G401.6 (cell line): ENCODE measurements at regions not wholly inside any gene's neighbourhood (a gene's known extent, or its start where the extent isn't known, plus 50 kb on each side); places are given as distances from the start of the nearest gene placed in this dataset.

Experiments
- FAIRE-seq: peaks from 2 replicates; lab custom pipeline; 2012; peaks lifted over from hg19 to GRCh38; lab: Jason Lieb, UNC

DNA sequence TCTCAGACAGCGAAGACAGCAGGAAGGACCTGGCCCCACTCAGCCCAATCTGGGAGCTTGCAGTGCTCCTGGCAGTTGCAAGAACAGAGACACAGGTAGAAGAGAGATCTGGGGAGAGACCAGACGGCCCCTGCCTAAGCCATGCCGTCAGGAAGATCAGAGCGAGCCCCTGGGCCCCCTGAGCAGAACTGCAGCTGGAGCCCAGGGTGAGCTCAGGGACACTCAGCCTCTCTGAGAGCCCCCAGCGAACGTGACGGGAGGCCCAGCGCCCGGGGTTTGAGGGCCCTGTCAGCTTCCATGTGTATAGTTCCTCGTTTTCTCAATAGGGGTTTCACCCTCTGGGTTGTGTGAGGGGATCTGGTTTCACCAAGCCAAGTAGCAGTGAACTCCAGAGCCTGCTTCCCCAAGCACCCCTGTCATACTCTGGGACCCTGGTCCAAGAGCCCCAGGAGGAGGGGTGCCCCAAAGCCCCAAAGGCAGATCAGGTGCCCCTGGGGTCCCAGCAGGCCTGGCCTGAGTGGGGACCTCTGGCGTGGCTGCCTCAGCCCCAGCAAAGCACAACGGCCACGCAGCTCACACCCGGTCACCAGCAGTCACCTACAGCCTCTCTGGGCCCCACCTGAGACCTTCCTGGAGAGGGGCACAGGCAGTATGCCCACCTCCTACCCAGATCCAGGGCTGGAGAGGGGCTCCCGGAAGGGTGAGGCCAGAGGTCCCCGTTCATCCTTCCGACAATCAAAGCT, 431.3 kb upstream of the MYT1L start:
- no peak for FAIRE-seq

DNA sequence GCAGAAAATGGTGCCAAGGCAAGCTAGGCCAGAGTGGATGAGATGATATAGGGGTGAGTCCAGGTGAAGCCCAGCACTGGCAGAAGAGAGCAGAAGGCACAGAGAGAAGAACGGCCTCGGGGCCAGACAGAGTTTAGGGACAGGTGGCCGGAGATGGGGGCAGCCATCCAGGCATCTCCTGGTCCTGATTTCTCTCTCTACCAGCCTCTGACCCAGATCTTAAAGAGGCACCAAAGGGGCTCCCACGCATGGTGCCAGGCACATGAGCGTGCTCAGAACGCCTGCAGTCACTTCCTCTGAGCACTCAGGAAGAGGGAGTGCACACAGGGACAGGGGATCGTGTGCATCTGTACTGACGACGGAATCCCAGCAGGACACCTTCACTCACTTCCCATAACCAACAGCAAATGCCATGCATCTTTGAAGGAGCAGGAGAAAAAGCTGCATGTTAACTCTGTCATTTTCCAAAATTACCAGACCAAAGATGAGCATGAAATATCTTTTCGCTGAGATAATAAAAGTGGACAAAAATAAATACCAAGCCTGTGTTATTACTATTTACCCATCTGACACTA, 427.8 kb upstream of the MYT1L start:
- FAIRE-seq = no peak

DNA sequence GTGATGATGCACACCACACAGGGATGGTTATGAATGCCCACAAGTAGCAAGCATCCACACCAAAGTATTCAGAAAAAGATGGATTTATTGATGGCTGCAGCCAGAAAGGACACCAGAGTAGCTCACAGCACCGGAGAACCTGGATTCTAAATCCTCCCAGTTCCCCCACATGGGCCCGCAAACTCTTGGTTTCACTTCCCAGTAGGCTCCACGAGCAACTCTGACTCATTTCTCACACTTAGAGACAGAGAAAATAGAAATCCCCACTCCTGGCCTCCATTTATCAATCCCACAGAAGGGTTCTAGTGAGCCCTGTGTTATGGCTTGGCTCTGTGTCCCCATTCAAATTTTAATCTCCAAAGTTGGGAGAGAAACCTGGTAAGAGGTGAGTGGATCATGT, 426.7 kb upstream of the MYT1L start:
- no peak for FAIRE-seq

DNA sequence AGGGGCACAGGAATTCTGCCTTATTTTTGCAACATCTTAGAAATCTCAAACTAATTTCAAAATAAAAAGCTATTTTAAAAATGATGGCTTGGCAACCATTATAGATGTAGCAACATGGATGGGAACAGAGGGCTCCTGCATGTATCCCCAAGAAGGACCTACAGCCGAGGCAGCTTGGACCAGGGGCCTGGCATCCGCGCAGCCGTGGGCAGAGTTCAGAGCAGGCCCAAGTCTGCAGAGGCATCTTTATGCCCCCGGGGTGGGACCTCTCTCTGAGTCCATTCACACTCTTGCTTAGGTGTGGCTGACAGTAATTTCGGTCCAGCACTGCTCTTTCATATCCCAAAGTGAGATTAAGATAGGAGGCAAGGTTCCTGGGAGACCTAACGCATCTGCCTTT, 425.8 kb upstream of the MYT1L start:
- FAIRE-seq = no peak

DNA sequence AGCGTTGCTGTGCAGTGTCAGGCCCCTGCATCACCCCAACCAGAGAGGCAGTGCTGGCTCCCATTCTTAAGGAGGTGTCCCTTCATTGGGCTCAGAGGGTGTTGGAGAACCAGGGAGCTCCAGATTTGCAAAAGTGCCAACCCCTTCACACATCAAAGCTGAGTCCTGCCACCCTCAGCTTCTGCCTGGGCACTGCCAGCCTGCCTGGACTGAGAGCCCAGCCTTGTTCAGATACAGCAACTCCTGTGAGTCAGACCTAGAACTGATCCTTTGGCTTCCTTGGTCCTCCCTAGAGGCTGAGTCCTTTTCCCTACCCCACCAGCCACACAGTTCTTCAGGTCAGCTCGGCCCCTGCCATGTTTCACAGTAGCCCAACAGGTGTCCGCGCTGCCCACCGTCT, 424.9 kb upstream of the MYT1L start:
- no peak for FAIRE-seq

DNA sequence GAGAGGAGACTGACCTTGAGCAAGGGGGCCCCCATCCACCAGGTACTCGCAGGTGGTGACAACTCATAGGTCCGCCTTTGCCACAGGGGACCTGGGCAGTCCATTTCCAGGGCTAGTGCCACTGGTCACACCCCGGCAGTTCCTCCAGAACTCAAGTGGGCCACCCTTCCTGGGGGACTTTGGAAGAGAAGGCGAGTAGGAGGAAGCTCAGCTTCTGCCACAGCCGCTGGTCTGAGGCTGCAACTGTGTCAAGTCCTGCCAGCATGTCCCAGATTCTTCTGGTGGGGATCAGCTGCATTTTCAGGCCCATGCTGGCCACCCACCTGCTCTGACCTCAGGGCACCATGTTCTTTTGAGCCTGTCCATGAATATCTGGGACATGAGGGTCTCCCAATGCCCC, 423.9 kb upstream of the MYT1L start:
- no peak for FAIRE-seq

DNA sequence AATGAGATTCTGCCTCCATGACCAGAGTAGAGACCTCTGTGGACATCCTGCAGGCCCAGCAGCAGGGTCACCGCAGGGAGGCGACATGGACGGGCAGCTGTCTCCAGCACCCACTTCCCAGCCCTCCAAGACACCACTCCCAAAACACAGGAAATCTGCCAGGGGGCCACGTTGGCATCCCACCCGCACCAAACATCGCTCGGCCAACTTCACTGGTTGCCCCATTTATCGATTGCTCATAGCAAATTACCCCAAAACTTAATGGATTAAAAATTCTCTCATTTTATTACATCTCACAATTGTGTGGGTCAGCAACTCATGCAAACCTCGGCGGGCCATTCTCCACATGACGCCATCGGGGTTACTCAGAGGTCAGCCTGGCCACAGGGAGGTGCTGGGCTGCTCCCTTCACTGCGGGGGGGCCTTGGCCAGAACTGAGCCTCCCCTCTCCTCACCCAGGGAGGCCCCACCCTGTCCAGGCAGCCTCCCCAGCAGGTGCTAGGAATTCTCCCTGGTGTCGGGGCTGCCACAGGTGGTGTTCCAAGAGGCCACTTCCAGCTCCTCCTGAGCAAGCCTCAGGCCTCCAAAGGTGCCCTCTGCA, 420.7 kb upstream of the MYT1L start:
- no peak for FAIRE-seq

DNA sequence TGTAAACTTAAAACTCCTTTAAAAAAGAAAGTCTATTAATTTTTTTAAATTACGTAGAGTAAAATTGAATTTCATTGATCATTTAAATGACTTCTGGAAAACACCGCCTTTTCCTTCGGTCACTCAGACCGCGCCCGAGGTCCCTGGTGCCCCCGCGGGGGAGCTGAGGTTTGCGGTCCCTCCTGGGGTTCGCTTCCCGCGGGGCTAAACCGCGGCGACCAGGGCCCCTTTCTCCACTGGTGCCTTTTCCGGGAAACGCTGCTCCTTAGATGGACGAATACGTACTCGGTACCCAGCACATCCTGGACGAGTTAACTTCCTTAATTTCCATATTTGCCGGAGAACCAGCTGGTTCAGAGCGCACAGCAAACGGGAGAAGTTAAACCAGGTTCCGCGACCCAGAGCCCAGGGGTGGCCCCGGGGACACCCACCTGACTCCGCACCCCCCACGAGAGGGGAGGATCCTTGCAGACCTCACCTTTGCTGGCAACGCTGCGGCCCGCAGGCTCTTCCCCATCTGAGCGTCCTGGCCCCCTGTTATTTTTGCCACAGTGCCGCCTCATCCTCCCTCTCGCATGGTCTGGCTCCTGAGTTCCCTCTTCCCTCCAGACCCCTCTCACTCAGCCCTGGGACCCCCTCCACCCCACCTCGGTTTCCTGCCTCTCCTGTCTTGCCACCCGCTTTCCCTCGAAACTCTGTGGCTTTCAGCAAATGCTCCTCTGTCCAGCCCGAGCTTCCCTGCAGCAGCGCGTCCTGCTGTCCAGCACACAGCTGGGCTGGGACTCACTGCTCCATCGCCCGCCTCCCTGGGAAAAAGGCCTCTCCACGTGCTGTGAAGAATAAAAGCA, 420.0 kb upstream of the MYT1L start:
- no peak for FAIRE-seq

DNA sequence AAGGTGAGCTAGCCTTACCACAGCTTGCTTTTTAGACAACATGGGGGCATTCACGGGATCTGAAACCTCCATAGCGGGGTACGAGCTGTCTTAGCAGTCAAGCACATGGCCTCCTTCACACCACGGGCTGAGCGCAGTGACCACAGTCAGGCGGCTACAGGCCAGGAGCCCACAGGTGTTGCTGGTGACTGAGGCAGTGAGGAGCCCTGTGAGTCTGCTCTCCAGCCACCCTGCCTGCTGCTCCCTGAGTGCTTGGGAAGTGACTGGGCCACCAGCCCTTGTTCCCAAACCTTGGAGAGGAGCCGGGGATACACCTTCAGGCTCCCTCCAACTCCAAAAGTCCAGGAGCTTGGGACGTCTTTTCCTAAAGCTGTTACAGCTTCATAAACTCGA, 418.1 kb upstream of the MYT1L start:
- FAIRE-seq = no peak

DNA sequence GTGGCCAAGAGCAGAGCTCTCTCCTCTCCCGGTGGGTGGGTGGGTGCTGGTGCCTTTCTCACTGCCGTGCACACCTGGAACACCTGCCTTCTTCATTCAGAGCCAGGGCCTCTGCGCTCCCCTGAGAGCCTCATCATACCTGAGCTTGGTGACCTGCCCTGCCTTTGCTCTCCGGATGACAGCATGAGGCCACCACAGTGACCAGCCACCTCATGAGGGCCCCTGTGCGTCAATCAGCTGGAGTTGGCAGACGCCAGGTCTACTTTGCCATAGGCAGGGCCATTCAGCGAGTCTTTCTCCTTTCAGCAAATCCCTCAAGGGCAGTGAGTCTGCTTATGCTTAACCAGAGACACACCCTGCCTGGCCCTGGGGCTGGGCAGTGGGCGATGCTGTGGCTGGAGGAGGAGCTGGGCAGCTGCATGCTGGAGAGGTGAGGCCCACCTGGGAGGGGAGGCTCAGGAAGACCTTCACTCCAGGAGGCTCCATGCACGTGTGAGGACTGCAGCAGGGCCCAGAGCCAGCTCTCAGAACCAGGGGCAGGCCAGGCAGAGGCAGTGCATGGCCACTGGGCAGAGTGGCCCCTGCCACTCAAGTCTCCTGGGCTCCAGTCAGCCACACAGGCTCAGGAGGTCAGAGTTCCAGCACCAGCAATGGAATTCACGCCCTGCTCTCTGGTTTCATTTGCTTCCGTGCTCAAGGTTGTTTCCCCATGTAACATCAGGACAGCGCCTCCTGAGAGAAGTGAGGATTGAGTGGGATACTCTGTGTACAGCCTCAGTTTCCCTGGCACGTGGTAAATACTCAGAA, 417.5 kb upstream of the MYT1L start:
- FAIRE-seq = no peak

DNA sequence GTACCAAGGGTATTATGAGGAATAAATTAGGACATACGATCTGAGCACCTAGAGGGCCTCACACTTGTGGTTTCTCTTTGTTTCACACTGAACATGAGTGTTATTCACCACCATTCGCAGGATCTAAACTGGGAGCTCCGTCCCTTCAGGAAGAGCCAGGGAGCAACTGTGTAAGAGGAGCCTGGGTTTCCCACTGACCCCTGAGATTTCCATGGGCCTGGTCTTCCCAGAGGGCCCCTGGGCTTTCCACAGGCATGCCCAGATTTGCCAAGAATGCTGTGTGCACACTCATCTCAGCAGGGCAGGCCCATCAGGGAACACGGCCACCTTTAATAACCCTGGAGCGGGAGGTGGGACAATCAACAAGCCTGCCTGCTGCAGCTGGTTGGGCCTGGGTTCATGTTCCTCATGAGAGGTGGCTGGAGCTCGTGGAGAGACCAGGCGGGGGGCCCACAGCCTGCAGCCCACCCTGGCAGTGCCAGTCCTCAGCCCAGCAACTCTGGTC, 416.8 kb upstream of the MYT1L start:
- FAIRE-seq = no peak

DNA sequence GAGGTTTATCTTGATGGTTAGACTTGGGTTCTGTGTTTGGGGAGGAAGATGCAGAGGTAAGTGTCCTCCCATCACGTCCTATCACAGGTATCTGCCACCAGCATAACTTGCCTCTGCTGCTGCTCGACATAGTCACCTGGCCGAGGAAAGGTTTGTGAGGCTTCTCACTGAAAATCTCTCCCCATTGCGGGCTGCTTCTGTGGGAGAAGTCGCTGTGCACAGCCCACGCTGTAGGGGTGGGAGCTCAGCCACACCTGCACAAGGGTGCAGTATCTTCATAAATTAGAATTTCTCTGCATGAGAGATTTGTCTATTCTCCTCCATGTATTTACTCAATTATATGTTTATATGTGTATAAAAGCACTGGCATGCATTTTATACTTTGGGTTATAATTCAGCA, 415.7 kb upstream of the MYT1L start:
- no peak for FAIRE-seq

DNA sequence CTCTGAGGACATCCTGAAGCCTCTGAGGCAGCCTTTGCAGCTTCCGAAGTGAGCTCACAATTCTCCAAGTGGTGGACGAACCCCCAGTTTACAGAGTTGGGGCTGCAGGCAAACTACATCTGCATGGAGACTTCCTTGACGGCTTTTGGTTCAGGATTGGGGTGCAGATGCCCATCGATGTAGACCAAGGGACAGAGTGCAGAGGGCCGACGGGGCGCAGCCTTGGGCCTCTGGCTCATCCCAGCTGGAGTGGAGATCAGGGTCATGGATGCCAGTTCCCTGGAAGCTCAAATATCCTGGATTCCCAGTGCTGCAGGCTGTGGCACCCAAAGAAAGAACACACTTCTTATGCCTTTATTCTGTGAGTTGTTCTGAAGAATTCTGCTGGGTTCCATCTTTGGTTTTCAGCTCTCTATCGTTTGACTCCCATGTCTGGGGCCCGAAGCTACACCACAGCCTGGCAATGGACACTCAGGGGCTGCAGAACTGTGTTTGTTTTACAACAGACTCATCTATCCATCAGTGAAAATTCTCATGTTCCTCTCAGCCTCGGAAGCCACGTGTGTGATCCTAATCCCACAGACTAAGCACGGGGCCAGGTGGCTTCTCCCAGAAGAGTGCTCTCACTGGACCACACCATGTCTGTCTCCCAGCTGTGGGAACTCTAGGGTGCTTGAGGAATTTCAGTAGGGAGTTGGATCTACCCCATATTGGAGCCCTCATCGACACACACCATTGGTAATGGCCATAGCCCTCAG, 414.1 kb upstream of the MYT1L start:
- no peak for FAIRE-seq

DNA sequence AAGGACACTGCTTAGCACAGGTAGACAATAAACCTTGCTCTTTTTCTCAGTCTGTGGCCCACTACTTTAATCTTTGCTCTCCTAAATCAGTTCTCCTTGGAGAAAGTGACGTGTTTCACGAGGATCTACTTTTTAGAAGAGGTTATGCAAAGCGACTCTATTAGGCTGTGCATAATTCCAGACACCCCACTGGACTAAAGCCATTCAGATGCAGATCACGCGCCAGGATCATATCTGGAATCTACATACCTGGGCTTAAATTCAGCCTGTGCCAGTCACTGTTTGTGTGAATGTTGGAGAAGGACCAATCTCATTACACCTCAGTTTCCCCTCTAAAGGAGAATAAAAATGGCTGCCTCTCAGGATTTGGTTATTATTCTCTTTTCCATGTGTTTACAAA, 413.0 kb upstream of the MYT1L start:
- FAIRE-seq = no peak

DNA sequence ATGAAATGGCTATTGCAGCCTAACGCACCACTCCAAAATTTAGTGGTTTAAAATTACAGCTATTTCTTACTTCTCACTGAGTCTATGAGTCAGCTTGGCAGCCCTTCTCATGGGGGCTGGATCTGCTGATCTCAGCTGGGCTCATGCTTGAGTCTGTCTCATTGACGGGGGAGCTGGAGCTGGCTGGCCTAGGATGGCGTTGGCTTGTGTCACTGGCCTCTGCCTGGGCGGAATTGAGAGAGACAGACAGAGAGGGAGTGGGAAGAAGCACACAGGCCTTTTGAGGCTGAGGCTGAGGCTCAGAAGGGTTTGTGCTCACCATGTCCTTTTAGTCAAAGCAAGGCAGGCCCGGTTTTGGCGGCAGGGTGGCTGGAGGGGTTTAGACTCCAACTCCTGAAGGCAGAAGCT, 412.1 kb upstream of the MYT1L start:
- no peak for FAIRE-seq

DNA sequence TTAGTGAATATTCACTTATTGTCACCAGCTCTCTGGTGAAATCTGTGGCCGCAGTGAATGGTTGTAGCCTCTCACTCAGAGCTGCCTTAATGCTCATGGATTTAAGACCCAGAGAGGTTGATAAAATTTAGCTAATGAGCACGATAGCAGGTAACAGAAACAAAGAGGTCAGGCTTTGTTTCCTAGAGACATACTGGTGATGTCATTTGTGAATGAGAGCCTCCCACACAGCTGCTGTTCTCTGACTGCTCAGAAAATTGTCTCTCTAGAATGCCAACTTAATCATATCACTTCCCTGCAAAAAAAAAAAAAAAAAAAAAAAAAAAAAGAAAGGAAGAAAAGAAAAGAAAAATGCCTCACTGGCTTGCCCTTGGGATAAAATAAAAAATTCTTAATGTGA, 411.7 kb upstream of the MYT1L start:
- FAIRE-seq = no peak

DNA sequence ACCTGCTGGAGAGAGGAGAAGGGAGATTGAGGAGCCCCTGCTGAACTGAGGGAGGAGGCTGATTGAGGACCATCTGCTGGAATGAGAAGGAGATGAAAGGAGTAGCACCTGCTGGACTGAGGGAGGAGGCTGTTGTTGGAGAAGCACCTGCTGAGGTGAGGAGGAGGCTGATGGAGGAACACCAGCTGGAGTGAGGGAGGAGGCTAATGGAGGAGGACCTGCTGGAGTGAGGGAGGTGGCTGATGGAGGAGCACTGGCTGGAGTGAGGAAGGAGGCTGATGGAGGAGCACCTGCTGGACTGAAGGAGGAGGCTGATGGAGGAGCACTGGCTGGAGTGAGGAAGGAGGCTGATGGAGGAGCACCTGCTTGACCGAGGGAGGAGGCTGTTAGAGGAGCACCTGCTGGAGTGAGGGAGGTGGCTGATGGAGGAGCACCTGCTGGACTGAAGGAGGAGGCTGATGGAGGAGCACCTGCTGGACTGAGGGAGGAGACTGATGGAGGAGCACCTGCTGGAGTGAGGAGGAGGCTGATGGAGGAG, 409.2 kb upstream of the MYT1L start:
- FAIRE-seq = no peak

DNA sequence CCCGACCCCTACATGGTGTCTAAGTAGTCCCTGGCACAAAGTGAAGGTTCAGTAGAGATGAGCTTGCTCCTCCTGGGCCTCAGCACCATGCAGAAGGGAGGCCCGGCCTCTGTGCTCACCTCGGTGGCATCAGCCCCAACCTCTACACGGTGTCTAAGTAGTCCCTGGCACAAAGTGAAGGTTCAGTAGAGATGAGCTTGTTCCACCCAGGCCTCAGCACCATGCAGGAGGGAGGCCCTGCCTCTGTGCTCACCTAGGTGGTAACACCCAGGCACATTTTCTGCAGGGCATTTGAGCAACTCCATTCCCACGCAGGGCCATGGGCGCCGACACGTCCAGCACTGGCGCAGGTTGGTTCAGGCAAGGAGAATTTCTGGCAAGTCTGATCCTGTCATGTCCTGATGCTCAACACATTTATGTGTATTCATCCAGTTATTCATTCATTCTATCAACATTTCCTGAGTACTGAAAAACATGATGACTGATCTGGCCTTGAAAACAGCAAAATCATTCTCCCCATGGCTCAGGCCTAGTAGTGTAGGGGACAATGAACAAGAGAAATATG, 408.2 kb upstream of the MYT1L start:
- FAIRE-seq = no peak

DNA sequence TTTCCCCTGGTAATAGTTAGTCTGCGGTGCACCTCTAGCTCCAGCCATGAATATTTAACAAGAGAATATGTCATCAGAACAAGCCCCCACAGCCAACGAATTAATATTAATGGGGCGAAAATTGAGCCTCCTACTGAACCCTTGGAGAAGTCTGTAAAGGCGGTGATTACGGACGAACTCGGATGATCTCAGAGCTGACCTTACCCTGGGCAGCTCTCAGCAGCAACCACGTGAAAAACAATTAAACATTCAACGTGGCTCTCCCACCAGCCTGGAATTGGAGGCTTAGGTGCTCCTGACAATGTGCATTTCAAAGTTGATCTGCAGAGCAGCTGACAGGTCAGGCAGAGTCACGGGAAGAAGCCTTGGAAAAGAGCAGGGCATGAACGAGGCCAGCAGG, 407.6 kb upstream of the MYT1L start:
- no peak for FAIRE-seq

DNA sequence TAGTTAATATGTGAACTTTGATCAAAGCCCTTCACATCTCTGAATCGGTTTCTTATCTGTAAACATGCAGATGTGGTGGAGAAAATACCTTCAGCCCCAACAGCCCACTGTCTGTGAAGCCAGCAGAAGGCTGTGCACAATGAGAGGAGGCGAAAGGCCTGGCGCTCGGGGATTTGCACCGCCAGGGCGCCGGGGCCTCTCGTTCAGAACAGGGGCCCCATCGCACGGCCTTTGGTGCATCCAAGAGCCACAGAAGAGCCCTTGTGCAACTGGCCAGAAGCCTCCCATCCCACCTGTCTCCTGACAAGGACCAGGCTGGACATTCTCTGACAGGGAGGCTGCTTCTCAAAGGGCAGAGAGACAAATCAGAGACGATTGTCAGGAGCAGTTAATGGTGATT, 407.2 kb upstream of the MYT1L start:
- FAIRE-seq = no peak

DNA sequence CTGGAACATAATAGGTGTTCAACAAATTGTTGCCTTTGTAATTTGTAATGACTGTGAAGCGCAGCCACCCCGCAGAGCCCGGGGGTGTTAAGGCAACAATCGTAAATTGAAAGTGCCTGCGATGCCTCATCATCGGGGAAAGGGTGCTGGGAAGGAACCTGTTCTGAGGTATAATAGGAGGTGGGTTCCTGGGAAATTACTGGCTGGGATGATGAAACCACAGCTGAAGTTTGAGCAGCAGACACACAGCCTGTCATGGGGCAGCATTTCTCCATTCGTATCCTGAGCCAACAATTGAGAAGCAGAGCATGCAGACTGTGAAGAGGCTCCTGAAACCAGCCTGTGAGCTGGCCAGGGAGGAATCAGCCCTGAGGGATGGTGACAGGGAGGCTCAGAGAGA, 404.0 kb upstream of the MYT1L start:
- FAIRE-seq = no peak
